ENCODE measurements at regions not wholly inside any gene's neighbourhood (a gene's known extent, or its start where the extent isn't known, plus 50 kb on each side); places are given as distances from the start of the nearest gene placed in this dataset.

- ChIA-PET POLR2A (ENCODE audit: low non-redundant PET) (no interaction called here), CTCF (no interaction called here)
- Histone ChIP-seq H3K4me3 (ENCODE audit: low read depth, low read length, poor library complexity, severe bottlenecking) (no peak overlapping the region), H3K27ac (ENCODE audit: low read depth, low read length, poor library complexity, severe bottlenecking) (no peak overlapping the region), H3K27me3 (replicated peaks; ENCODE audit: insufficient read depth, low read depth, low read length, poor library complexity) (no peaks in the 10 kb centered on the region), H3K4me1 (ENCODE audit: insufficient read depth, low read length, poor library complexity, severe bottlenecking) (no peaks in the 10 kb centered on the region), H3K9me3 (ENCODE audit: low read depth, low read length, poor library complexity, severe bottlenecking) (no peaks in the 10 kb centered on the region), H3K36me3 (ENCODE audit: insufficient read depth, low read length, poor library complexity, severe bottlenecking) (no peaks in the 10 kb centered on the region)
- BruUV-seq (replicated peaks): no TSS peak
- intact Hi-C loops (cut with micrococcal nuclease; ENCODE audit: unreplicated experiment): no loop called here
- DNase-seq (ENCODE audit: low spot score): no peak
- TF ChIP-seq EZH2 (IDR thresholded peaks at IDR 0.05; ENCODE audit: borderline replicate concordance, low read depth, low read length, poor library complexity, severe bottlenecking): no peak
- TF ChIP-seq CTCF (conservative IDR thresholded peaks at IDR 0.05; ENCODE audit: low read depth, low read length): no peak
Observed at GRCh38 chr21:16663436-16663835, 849.4 kb upstream of the CXADR start.

DNA sequence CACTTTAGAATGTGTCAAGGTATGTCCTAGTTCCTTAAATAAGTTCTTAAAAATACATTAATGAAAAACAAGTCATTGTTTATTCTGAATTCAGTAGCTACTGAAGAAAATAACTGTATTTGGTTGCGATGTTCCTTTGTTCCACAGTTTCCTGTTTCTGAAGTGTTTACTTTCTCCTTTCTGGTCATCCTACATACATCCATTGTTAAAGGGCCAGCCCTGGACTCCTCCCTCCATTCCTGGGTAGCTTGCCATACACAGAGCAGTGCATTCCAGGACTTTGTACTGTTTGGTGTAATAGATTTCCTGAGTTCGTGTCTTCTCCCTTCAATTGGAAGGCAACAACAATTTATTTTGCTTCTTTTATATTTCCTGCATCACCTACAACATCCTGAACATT lies 845.4 kb upstream of the CXADR start:
- DNase-seq (ENCODE audit: low spot score): no peak
- intact Hi-C loops (cut with micrococcal nuclease; ENCODE audit: unreplicated experiment): no loop called here
- TF ChIP-seq EZH2 (IDR thresholded peaks at IDR 0.05; ENCODE audit: borderline replicate concordance, low read depth, low read length, poor library complexity, severe bottlenecking) (no peak), CTCF (conservative IDR thresholded peaks at IDR 0.05; ENCODE audit: low read depth, low read length) (no peak)
- BruUV-seq (replicated peaks): no TSS peak
- Histone ChIP-seq H3K27ac (ENCODE audit: low read depth, low read length, poor library complexity, severe bottlenecking) (no peak overlapping the region), H3K4me1 (ENCODE audit: insufficient read depth, low read length, poor library complexity, severe bottlenecking) (no peaks in the 10 kb centered on the region), H3K9me3 (ENCODE audit: low read depth, low read length, poor library complexity, severe bottlenecking) (no peaks in the 10 kb centered on the region), H3K4me3 (ENCODE audit: low read depth, low read length, poor library complexity, severe bottlenecking) (no peak overlapping the region), H3K27me3 (replicated peaks; ENCODE audit: insufficient read depth, low read depth, low read length, poor library complexity) (no peaks in the 10 kb centered on the region), H3K36me3 (ENCODE audit: insufficient read depth, low read length, poor library complexity, severe bottlenecking) (no peaks in the 10 kb centered on the region)
- CTCF ChIA-PET: no interaction called here
- POLR2A ChIA-PET (ENCODE audit: low non-redundant PET): no interaction called here

DNA sequence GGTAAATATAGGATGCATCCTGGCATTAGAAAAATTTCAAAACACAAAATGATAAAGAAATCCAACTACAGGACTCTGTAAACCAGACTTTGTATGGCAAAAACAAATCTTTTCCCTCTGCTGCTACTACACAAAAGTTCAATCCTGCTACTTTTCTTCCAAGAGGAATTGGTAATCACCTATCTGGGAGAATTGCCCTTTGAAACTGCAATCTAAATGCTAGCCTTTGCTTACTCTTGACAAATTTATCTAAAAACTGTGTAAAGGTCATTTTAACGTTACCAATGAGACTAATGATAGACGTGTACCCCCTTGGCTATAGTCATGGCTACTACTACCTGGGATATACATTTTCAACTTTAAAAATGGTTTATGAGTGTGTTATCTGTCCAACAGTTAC lies 837.9 kb upstream of the CXADR start:
- no TSS peak for BruUV-seq (replicated peaks)
- intact Hi-C loops (cut with micrococcal nuclease; ENCODE audit: unreplicated experiment): no loop called here
- Histone ChIP-seq H3K27me3 (replicated peaks; ENCODE audit: insufficient read depth, low read depth, low read length, poor library complexity) (no peaks in the 10 kb centered on the region), H3K4me3 (ENCODE audit: low read depth, low read length, poor library complexity, severe bottlenecking) (no peak overlapping the region), H3K4me1 (ENCODE audit: insufficient read depth, low read length, poor library complexity, severe bottlenecking) (no peaks in the 10 kb centered on the region), H3K27ac (ENCODE audit: low read depth, low read length, poor library complexity, severe bottlenecking) (no peak overlapping the region), H3K36me3 (ENCODE audit: insufficient read depth, low read length, poor library complexity, severe bottlenecking) (no peaks in the 10 kb centered on the region), H3K9me3 (ENCODE audit: low read depth, low read length, poor library complexity, severe bottlenecking) (peaks cover 4% of the 10 kb centered on the region)
- TF ChIP-seq CTCF (conservative IDR thresholded peaks at IDR 0.05; ENCODE audit: low read depth, low read length) (no peak), EZH2 (IDR thresholded peaks at IDR 0.05; ENCODE audit: borderline replicate concordance, low read depth, low read length, poor library complexity, severe bottlenecking) (no peak)
- POLR2A ChIA-PET (ENCODE audit: low non-redundant PET): no interaction called here
- no peak for DNase-seq (ENCODE audit: low spot score)
- CTCF ChIA-PET: no interaction called here

Data from A673 (cell line).